Upper lobe of left lung (tissue), 4 donors: ENCODE measurements at regions not wholly inside any gene's neighbourhood (a gene's known extent, or its start where the extent isn't known, plus 50 kb on each side); places are given as distances from the start of the nearest gene placed in this dataset.

Source experiments
- POLR2A ChIP-seq, 4 donors: fragments of 450-650 bp; IDR thresholded peaks; one replicate each; pipeline ENCODE4 v1.5.1; 2016 to 2017; ENCODE audit warnings: antibody characterized with exemption in 4 of 4, mild to moderate bottlenecking in 2 of 4
- TF ChIP-seq, protein P1 (sequence below), 6 experiments: fragments of 450-650 bp in 4 of 6; fragments of 200-600 bp in 2 of 6; sonication (generic) in 2 of 6; IDR thresholded peaks; one replicate each; pipeline ENCODE4 v1.5.1; 2016 to 2019; ENCODE audit warnings: antibody characterized with exemption in 6 of 6

DNA sequence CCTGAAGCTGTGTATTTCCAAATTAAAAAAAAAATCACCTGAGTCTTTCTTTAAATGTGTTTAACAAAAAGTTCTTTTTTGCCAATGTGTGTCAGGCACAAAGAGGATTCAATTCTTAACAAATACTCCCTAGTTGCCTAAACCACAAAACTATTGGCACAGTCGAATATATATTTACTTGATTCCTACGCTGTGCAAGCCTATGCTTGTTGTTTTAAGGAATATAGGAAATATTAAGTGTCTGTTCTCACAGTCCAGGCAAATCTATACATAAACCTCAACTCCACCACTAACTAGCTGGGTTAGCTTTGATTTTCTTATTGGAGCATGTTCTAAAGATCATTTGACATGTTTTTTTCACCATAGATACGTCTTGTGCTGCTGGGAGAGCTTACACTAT is 571.0 kb downstream of the PYDC2 start:
- TF ChIP-seq, protein P1, sequence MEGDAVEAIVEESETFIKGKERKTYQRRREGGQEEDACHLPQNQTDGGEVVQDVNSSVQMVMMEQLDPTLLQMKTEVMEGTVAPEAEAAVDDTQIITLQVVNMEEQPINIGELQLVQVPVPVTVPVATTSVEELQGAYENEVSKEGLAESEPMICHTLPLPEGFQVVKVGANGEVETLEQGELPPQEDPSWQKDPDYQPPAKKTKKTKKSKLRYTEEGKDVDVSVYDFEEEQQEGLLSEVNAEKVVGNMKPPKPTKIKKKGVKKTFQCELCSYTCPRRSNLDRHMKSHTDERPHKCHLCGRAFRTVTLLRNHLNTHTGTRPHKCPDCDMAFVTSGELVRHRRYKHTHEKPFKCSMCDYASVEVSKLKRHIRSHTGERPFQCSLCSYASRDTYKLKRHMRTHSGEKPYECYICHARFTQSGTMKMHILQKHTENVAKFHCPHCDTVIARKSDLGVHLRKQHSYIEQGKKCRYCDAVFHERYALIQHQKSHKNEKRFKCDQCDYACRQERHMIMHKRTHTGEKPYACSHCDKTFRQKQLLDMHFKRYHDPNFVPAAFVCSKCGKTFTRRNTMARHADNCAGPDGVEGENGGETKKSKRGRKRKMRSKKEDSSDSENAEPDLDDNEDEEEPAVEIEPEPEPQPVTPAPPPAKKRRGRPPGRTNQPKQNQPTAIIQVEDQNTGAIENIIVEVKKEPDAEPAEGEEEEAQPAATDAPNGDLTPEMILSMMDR (IDR thresholded peaks at IDR 0.05), result no peak
- TF ChIP-seq POLR2A (IDR thresholded peaks at IDR 0.05), result no peak
